NCI-H146 treated with DMSO at 0.1 percent for 48 hours (cell line): ENCODE measurements at regions not wholly inside any gene's neighbourhood (a gene's known extent, or its start where the extent isn't known, plus 50 kb on each side); places are given as distances from the start of the nearest gene placed in this dataset.
"Not testable (repeated sequence)": the region's sequence is repeated elsewhere in the genome, so short reads cannot be mapped to it uniquely, and the experiment has no call there.

Experiments used
- DNase-seq: peaks from one replicate; lab custom pipeline; 2025; ENCODE audit not compliant: unreplicated experiment; lab: John Stamatoyannopoulos, UW

- no peak for DNase-seq
Observed at GRCh38 chr12:59056966-59057365, 136.7 kb upstream of the LRIG3 start.

- DNase-seq = peak; percentile 17
Observed at GRCh38 chr12:59055204-59055860, 135.0 kb upstream of the LRIG3 start.

- DNase-seq = not testable (repeated sequence)
Observed at GRCh38 chr12:59053266-59053899, 133.1 kb upstream of the LRIG3 start.

- no peak for DNase-seq
Observed at GRCh38 chr12:59046763-59047534, 126.6 kb upstream of the LRIG3 start.

GRCh38 chr12:59044791-59045190 lies 124.5 kb upstream of the LRIG3 start:
- no peak for DNase-seq

- DNase-seq = no peak
Observed at GRCh38 chr12:59041241-59042121, 121.2 kb upstream of the LRIG3 start.

GRCh38 chr12:59040656-59041055 lies 120.4 kb upstream of the LRIG3 start:
- peak; percentile 7 for DNase-seq

GRCh38 chr12:59040043-59040442 lies 119.7 kb upstream of the LRIG3 start:
- DNase-seq = no peak

GRCh38 chr12:59039005-59039404 lies 118.7 kb upstream of the LRIG3 start:
- DNase-seq = no peak

GRCh38 chr12:59036973-59037762 lies 116.9 kb upstream of the LRIG3 start:
- no peak for DNase-seq

GRCh38 chr12:59036347-59036746 lies 116.0 kb upstream of the LRIG3 start:
- DNase-seq = no peak

GRCh38 chr12:59031313-59031712 lies 111.0 kb upstream of the LRIG3 start:
- no peak for DNase-seq

- no peak for DNase-seq
Observed at GRCh38 chr12:59030415-59030814, 110.1 kb upstream of the LRIG3 start.

- DNase-seq = no peak
Observed at GRCh38 chr12:59027199-59027598, 106.9 kb upstream of the LRIG3 start.

- DNase-seq = no peak
Observed at GRCh38 chr12:59023861-59024424, 103.6 kb upstream of the LRIG3 start.

GRCh38 chr12:59020073-59020946 lies 100.0 kb upstream of the LRIG3 start:
- DNase-seq = no peak

GRCh38 chr12:59014885-59015284 lies 94.6 kb upstream of the LRIG3 start:
- no peak for DNase-seq

GRCh38 chr12:59010941-59011340 lies 90.6 kb upstream of the LRIG3 start:
- no peak for DNase-seq

- DNase-seq = no peak
Observed at GRCh38 chr12:59010118-59010517, 89.8 kb upstream of the LRIG3 start.
